Suprapubic skin (tissue), 4 donors: ENCODE measurements at regions not wholly inside any gene's neighbourhood (a gene's known extent, or its start where the extent isn't known, plus 50 kb on each side); places are given as distances from the start of the nearest gene placed in this dataset.

Experiments used
- CTCF ChIP-seq, 2 donors: fragments of 200-600 bp in 1 of 2; fragments of 450-650 bp in 1 of 2; sonication (generic) in 1 of 2; IDR thresholded peaks; one replicate each; pipeline ENCODE4 v1.5.1; 2016 to 2019; ENCODE audit warnings: antibody characterized with exemption in 2 of 2, mild to moderate bottlenecking in 1 of 2, moderate library complexity in 1 of 2
- POLR2A ChIP-seq, 2 donors: fragments of 450-650 bp; IDR thresholded peaks; one replicate each; pipeline ENCODE4 v1.6.1; 2017; ENCODE audit warnings: antibody characterized with exemption in 2 of 2, mild to moderate bottlenecking in 2 of 2, moderate library complexity in 2 of 2
- POLR2AphosphoS5 ChIP-seq, 3 donors: sonication (generic); formaldehyde crosslinking; IDR thresholded peaks; one replicate each; pipeline ENCODE4 v1.6.1; 2017; ENCODE audit warnings: antibody characterized with exemption in 3 of 3

DNA sequence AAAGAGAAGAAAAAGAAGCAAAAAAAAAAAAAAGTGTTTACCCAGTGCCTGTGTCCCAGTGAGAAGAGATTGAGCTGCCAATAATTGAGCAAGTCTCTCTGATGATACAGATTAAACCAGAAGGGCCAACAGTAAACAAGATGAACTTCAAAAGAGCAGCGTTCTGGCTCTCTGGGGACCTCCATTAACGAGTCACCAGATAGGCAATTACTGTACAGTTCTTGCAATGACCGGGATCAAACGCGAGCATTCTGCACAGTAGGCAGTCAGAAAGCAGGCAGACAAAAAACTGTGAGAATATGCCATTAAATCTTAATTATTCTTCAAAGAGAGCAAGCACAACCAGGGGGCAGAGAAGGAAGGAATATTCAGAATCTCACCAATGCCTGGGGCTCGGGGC lies 626.1 kb downstream of the TMEM114 start:
- TF ChIP-seq POLR2A (IDR thresholded peaks at IDR 0.05) = no peak
- TF ChIP-seq CTCF (IDR thresholded peaks at IDR 0.05) = no peak
- TF ChIP-seq POLR2AphosphoS5 (IDR thresholded peaks at IDR 0.05) = no peak
